CD14-positive monocyte (primary cell): ENCODE measurements at regions not wholly inside any gene's neighbourhood (a gene's known extent, or its start where the extent isn't known, plus 50 kb on each side); places are given as distances from the start of the nearest gene placed in this dataset.

Experiments used
- DNase-seq, 3 donors: peaks; one replicate each; pipeline ENCODE4 v3.0.0-alpha.2; 2011 to 2022
- H2AFZ ChIP-seq: 2 replicates; pipeline ENCODE4 v1.6.0; 2012; ENCODE audit warnings: mild to moderate bottlenecking, low read depth, low read length, inconsistent platforms; ENCODE audit not compliant: insufficient read depth, poor library complexity, severe bottlenecking
- H3K27ac ChIP-seq, 2 donors: 1 replicate in 1 of 2; 2 replicates in 1 of 2; pipeline ENCODE4 v1.5.1; 2012 to 2013; ENCODE audit warnings: low read length in 2 of 2, control low read depth in 1 of 2, inconsistent platforms in 1 of 2, low read depth in 1 of 2, mild to moderate bottlenecking in 1 of 2
- H3K27me3 ChIP-seq, 2 donors: one replicate each; pipeline versions ENCODE4 v1.6.0 to v1.6.1; 2011 to 2013; ENCODE audit warnings: low read length in 2 of 2; ENCODE audit not compliant: control insufficient read depth in 2 of 2, insufficient read depth in 2 of 2
- H3K36me3 ChIP-seq, 2 donors: replicated peaks in 1 of 2; 1 replicate in 1 of 2; 2 replicates in 1 of 2; pipeline versions ENCODE4 v1.5.1 to v1.6.1; 2012 to 2013; ENCODE audit warnings: low read length in 2 of 2, control low read depth in 1 of 2, inconsistent platforms in 1 of 2, mild to moderate bottlenecking in 1 of 2; ENCODE audit not compliant: insufficient read depth in 2 of 2, control insufficient read depth in 1 of 2
- H3K4me1 ChIP-seq, 2 donors: 1 replicate in 1 of 2; 2 replicates in 1 of 2; pipeline versions ENCODE4 v1.5.1 to v1.6.1; 2012 to 2013; ENCODE audit warnings: low read length in 2 of 2, control low read depth in 1 of 2, inconsistent platforms in 1 of 2, mild to moderate bottlenecking in 1 of 2, moderate library complexity in 1 of 2; ENCODE audit not compliant: insufficient read depth in 2 of 2, control insufficient read depth in 1 of 2
- H3K4me2 ChIP-seq: replicated peaks from 2 replicates; pipeline ENCODE3; 2012; ENCODE audit warnings: low read length, moderate library complexity, mild to moderate bottlenecking; ENCODE audit not compliant: poor library complexity, severe bottlenecking; ENCODE audit errors: extremely low read depth
- H3K4me3 ChIP-seq, 3 experiments: fragments of 200-600 bp in 1 of 3; sonication (generic) in 1 of 3; replicated peaks in 1 of 3; 1 replicate in 2 of 3; 2 replicates in 1 of 3; pipeline ENCODE4 v1.5.1; 2011 to 2013; ENCODE audit warnings: low read length in 3 of 3, mild to moderate bottlenecking in 3 of 3, control low read depth in 2 of 3, low read depth in 2 of 3, inconsistent platforms in 1 of 3, moderate library complexity in 1 of 3
- H3K79me2 ChIP-seq: 2 replicates; pipeline ENCODE4 v1.6.0; 2012; ENCODE audit warnings: mild to moderate bottlenecking, control low read depth, inconsistent platforms, low read length, moderate library complexity; ENCODE audit not compliant: insufficient read depth
- H3K9ac ChIP-seq: 2 replicates; pipeline ENCODE4 v1.6.0; 2017; ENCODE audit warnings: low read length, mild to moderate bottlenecking; ENCODE audit not compliant: insufficient read depth, poor library complexity, severe bottlenecking
- H3K9me3 ChIP-seq, 2 donors: replicated peaks in 1 of 2; 1 replicate in 1 of 2; 2 replicates in 1 of 2; pipeline versions ENCODE4 v1.5.1 to v1.6.1; 2012 to 2013; ENCODE audit warnings: low read length in 2 of 2, control low read depth in 1 of 2; ENCODE audit not compliant: control insufficient read depth in 1 of 2, insufficient read depth in 1 of 2
- H4K20me1 ChIP-seq: 2 replicates; pipeline ENCODE4 v1.6.0; 2012; ENCODE audit warnings: mild to moderate bottlenecking, low read length, control low read depth, moderate library complexity; ENCODE audit not compliant: insufficient read depth
- H3K27ac Mint-ChIP-seq, 7 donors: one replicate each; pipeline ENCODE4 v1.8.0; 2020; ENCODE audit warnings: mild to moderate bottlenecking in 7 of 7, mixed read lengths in 7 of 7, moderate library complexity in 6 of 7, inconsistent platforms in 2 of 7
- H3K27me3 Mint-ChIP-seq, 3 donors: one replicate each; pipeline ENCODE4 v1.8.0; 2021 to 2022; ENCODE audit warnings: low read depth in 3 of 3, mild to moderate bottlenecking in 3 of 3, mixed read lengths in 3 of 3, moderate library complexity in 3 of 3, inconsistent platforms in 1 of 3
- H3K36me3 Mint-ChIP-seq, 2 donors: one replicate each; pipeline ENCODE4 v1.8.0; 2020; ENCODE audit warnings: mixed read lengths in 2 of 2, inconsistent platforms in 1 of 2, mild to moderate bottlenecking in 1 of 2
- H3K4me1 Mint-ChIP-seq: one replicate; pipeline ENCODE4 v1.8.0; 2020; ENCODE audit warnings: mild to moderate bottlenecking, mixed read lengths
- H3K4me3 Mint-ChIP-seq, 2 donors: one replicate each; pipeline ENCODE4 v1.8.0; 2020; ENCODE audit warnings: mild to moderate bottlenecking in 2 of 2, mixed read lengths in 2 of 2, moderate library complexity in 1 of 2
- H3K9me3 Mint-ChIP-seq, 7 donors: one replicate each; pipeline ENCODE4 v1.8.0; 2020 to 2022; ENCODE audit warnings: mixed read lengths in 7 of 7, mild to moderate bottlenecking in 6 of 7, moderate library complexity in 6 of 7, inconsistent platforms in 2 of 7
- WGBS: methylation state at CpG from one replicate; pipeline ENCODE4 v1.1.5; 2013; ENCODE audit warnings: missing lambda C conversion rate; ENCODE audit not compliant: insufficient coverage; 5-methylcytosine and 5-hydroxymethylcytosine counted together
- intact Hi-C, 2 donors: fragments of 100-400 bp; cut with micrococcal nuclease; formaldehyde crosslinking; loops; one replicate each; pipeline versions ENCODE4 v1.15.0 to v1.15.1; 2023
- TF ChIP-seq, protein P1 (sequence below): fragments of 200-600 bp; IDR thresholded peaks from one replicate; pipeline ENCODE4 v1.8.0; 2022; ENCODE audit warnings: antibody characterized with exemption, mild to moderate bottlenecking

DNA sequence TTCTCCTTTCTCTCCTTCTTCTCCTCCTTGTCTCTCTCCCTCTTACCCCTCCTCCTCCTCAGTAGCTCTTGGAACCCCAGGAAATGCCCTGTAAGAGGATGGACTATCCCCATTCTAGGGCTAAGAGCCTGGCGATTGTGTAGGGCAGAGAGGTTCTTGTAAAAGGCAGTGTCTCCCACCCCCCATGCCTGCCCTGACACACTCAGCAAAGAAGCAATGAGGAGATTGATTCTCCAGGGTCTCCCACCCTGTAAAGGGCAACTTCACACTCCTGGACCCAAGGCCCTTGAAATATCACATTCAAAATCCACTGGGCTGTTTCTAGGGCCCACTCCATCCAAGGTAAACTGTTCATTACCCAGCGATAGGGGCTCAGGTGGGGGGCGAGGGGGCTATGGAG is 144.1 kb downstream of the INSIG2 start:
- H3K36me3 Mint-ChIP-seq: no peaks in the 10 kb centered on the region

GRCh38 chr2:118231759-118232158 is 143.5 kb downstream of the INSIG2 start:
- Histone ChIP-seq H3K4me2 (no peak overlapping the region), H3K4me3 (no peak overlapping the region), H3K9ac (no peak overlapping the region), H2AFZ (no peak overlapping the region), H4K20me1 (no peaks in the 10 kb centered on the region), H3K36me3 (no peaks in the 10 kb centered on the region), H3K27me3 (peaks cover 8 to 26% of the 10 kb centered on the region in 2 donors), H3K79me2 (no peaks in the 10 kb centered on the region), H3K27ac (no peak overlapping the region), H3K9me3 (no peaks in the 10 kb centered on the region), H3K4me1 (no peaks in the 10 kb centered on the region)
- no peak overlapping the region for H3K4me3 Mint-ChIP-seq
- H3K4me1 Mint-ChIP-seq: no peaks in the 10 kb centered on the region
- 96% methylated on average over 4 of the region's 6 CpGs for WGBS
- TF ChIP-seq, protein P1, sequence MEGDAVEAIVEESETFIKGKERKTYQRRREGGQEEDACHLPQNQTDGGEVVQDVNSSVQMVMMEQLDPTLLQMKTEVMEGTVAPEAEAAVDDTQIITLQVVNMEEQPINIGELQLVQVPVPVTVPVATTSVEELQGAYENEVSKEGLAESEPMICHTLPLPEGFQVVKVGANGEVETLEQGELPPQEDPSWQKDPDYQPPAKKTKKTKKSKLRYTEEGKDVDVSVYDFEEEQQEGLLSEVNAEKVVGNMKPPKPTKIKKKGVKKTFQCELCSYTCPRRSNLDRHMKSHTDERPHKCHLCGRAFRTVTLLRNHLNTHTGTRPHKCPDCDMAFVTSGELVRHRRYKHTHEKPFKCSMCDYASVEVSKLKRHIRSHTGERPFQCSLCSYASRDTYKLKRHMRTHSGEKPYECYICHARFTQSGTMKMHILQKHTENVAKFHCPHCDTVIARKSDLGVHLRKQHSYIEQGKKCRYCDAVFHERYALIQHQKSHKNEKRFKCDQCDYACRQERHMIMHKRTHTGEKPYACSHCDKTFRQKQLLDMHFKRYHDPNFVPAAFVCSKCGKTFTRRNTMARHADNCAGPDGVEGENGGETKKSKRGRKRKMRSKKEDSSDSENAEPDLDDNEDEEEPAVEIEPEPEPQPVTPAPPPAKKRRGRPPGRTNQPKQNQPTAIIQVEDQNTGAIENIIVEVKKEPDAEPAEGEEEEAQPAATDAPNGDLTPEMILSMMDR: no peak
- DNase-seq: no peak
- H3K9me3 Mint-ChIP-seq: peaks cover 0 to 4% (median 0%) of the 10 kb centered on the region in 7 donors
- H3K27me3 Mint-ChIP-seq: peaks cover 22 to 60% (median 30%) of the 10 kb centered on the region in 3 donors
- intact Hi-C loops: no loop called here
- H3K27ac Mint-ChIP-seq: no peak overlapping the region
- no peaks in the 10 kb centered on the region for H3K36me3 Mint-ChIP-seq

More for the DNA sequence above, 144.1 kb downstream of the INSIG2 start:
- intact Hi-C loops: no loop called here
- Histone ChIP-seq H3K9ac (no peak overlapping the region), H4K20me1 (no peaks in the 10 kb centered on the region), H3K36me3 (no peaks in the 10 kb centered on the region), H3K79me2 (no peaks in the 10 kb centered on the region), H3K4me2 (no peak overlapping the region), H3K4me3 (no peak overlapping the region), H2AFZ (no peak overlapping the region), H3K27ac (no peak overlapping the region), H3K27me3 (peaks cover 12 to 26% of the 10 kb centered on the region in 2 donors), H3K9me3 (no peaks in the 10 kb centered on the region), H3K4me1 (no peaks in the 10 kb centered on the region)
- Mint-ChIP-seq H3K4me3 (no peak overlapping the region), H3K9me3 (peaks cover 0 to 4% (median 0%) of the 10 kb centered on the region in 7 donors), H3K27me3 (peaks cover 15 to 58% (median 23%) of the 10 kb centered on the region in 3 donors), H3K4me1 (no peaks in the 10 kb centered on the region), H3K27ac (no peak overlapping the region)
- no CpG with 5 or more reads among the region's 3 CpGs for WGBS
- no peak for DNase-seq
- TF ChIP-seq, protein P1: no peak
